SH-SY5Y (cell line): ENCODE measurements at regions not wholly inside any gene's neighbourhood (a gene's known extent, or its start where the extent isn't known, plus 50 kb on each side); places are given as distances from the start of the nearest gene placed in this dataset.

Experiments used
- GATA2 ChIP-seq: IDR thresholded peaks from 2 replicates; pipeline ENCODE4 v1.6.1; 2011; ENCODE audit warnings: mild to moderate bottlenecking, low read depth, low read length
- GATA3 ChIP-seq: IDR thresholded peaks from 2 replicates; pipeline ENCODE4 v1.6.1; 2011; ENCODE audit warnings: low read depth, mild to moderate bottlenecking, low read length, moderate library complexity

DNA sequence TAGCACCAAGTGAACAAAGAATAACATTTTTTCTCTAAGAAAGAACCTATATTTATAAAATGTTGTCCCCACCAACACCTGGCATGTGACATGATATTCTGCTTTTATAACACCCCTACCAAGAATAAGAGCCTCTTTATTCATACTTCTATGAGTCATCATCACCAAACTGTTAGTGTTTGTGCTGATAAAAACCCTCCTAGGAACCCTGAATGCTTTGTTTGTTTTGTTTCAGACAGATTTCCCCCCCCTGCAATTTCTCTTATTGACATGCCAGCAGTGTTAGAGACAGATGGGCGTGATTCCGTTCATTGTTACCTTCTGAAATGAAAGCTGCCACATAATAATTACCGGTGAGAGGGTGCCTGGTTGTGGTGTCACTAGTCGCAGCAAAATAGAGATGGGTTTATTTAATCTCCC, 651.1 kb downstream of the SORCS1 start:
- TF ChIP-seq GATA2 (no peak), GATA3 (no peak)
